ENCODE measurements at regions not wholly inside any gene's neighbourhood (a gene's known extent, or its start where the extent isn't known, plus 50 kb on each side); places are given as distances from the start of the nearest gene placed in this dataset.

- Histone ChIP-seq H3K4me3 (replicated peaks in 1 of 3; ENCODE audit: insufficient read depth in 1 of 3, low read depth in 2 of 3, low read length in 3 of 3) (no peak overlapping the region), H3K79me2 (ENCODE audit: insufficient read depth, low read length) (no peaks in the 10 kb centered on the region), H3K36me3 (replicated peaks in 1 of 2; ENCODE audit: control insufficient read depth in 1 of 2, insufficient read depth in 2 of 2, low read length in 2 of 2) (no peaks in the 10 kb centered on the region), H3K27me3 (ENCODE audit: control insufficient read depth in 1 of 2, insufficient read depth in 2 of 2, low read length in 2 of 2) (no peaks in the 10 kb centered on the region), H3K4me1 (ENCODE audit: insufficient read depth, low read length) (no peaks in the 10 kb centered on the region), H4K20me1 (ENCODE audit: insufficient read depth, low read length) (no peaks in the 10 kb centered on the region), H3K27ac (ENCODE audit: extremely low read length, insufficient read depth, low read length) (no peak overlapping the region), H2AFZ (ENCODE audit: low read length) (no peak overlapping the region), H3K4me2 (ENCODE audit: low read depth, low read length) (no peak overlapping the region), H3K9ac (ENCODE audit: insufficient read depth, low read depth, low read length) (no peak overlapping the region), H3K9me3 (ENCODE audit: low read length) (peaks cover 39% of the 10 kb centered on the region)
- DNase-seq (ENCODE audit: low spot score), result no peak
- in situ Hi-C loops (cut with HindIII; ENCODE audit: extremely low pct_ligation_motif_present, low pct_unique_long_range_greater_than_20kb) (no loop called here), intact Hi-C loops (cut with micrococcal nuclease; ENCODE audit: unreplicated experiment) (no loop called here)
- BruUV-seq (replicated peaks), result no TSS peak
- WGBS (ENCODE audit: low lambda C conversion rate), result under 1% methylated on average over 5 of the region's 5 CpGs
- ChIA-PET POLR2A (no interaction called here), CTCF (ENCODE audit: low intra/inter-chr PET ratio, low total read pairs) (no interaction called here)
- FAIRE-seq, result no peak
- no peak for ATAC-seq
- TF ChIP-seq JUND (CRISPR knock-in tag; IDR thresholded peaks at IDR 0.05) (no peak), SKI (IDR thresholded peaks at IDR 0.05; ENCODE audit: partially characterized antibody) (no peak), JDP2 (CRISPR knock-in tag; IDR thresholded peaks at IDR 0.05; ENCODE audit: borderline replicate concordance) (no peak), MBD4 (IDR thresholded peaks at IDR 0.05; ENCODE audit: borderline replicate concordance, low read length) (no peak), ZBTB7A (CRISPR knock-in tag; IDR thresholded peaks at IDR 0.05) (no peak)
- TF ChIP-seq, protein P1, sequence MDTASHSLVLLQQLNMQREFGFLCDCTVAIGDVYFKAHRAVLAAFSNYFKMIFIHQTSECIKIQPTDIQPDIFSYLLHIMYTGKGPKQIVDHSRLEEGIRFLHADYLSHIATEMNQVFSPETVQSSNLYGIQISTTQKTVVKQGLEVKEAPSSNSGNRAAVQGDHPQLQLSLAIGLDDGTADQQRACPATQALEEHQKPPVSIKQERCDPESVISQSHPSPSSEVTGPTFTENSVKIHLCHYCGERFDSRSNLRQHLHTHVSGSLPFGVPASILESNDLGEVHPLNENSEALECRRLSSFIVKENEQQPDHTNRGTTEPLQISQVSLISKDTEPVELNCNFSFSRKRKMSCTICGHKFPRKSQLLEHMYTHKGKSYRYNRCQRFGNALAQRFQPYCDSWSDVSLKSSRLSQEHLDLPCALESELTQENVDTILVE (CRISPR knock-in tag; IDR thresholded peaks at IDR 0.05), result no peak
Measured at GRCh38 chr4:43163101-43163792, 270.7 kb downstream of the GRXCR1 start.

- in situ Hi-C loops (cut with HindIII; ENCODE audit: extremely low pct_ligation_motif_present, low pct_unique_long_range_greater_than_20kb), result no loop called here
- intact Hi-C loops (cut with micrococcal nuclease; ENCODE audit: unreplicated experiment), result no loop called here
- ChIA-PET CTCF (ENCODE audit: low intra/inter-chr PET ratio, low total read pairs) (no interaction called here), POLR2A (no interaction called here)
- 0 out of 2 replicates have a peak, but pooled peaks have one; percentile 33 for TF ChIP-seq USF2 (IDR thresholded peaks at IDR 0.05; ENCODE audit: low read depth, low read length)
- TF ChIP-seq USF2 (CRISPR knock-in tag; IDR thresholded peaks at IDR 0.05; ENCODE audit: borderline replicate concordance), result no peak
- no peak for TF ChIP-seq MYPOP (CRISPR knock-in tag; IDR thresholded peaks at IDR 0.05)
- peak; percentile 71; the same call in 1 of the 2 replicates for TF ChIP-seq RAD51 (IDR thresholded peaks at IDR 0.05; ENCODE audit: borderline replicate concordance)
- TF ChIP-seq DNMT1 (CRISPR knock-in tag; IDR thresholded peaks at IDR 0.05), result no peak
- FAIRE-seq (no peak), ATAC-seq (no peak), DNase-seq (ENCODE audit: low spot score) (no peak)
- Histone ChIP-seq H2AFZ (ENCODE audit: low read length) (no peak overlapping the region), H3K4me2 (ENCODE audit: low read depth, low read length) (no peak overlapping the region), H3K9me3 (ENCODE audit: low read length) (peaks cover 21% of the 10 kb centered on the region), H3K4me3 (replicated peaks in 1 of 3; ENCODE audit: insufficient read depth in 1 of 3, low read depth in 2 of 3, low read length in 3 of 3) (no peak overlapping the region), H3K27me3 (ENCODE audit: control insufficient read depth in 1 of 2, insufficient read depth in 2 of 2, low read length in 2 of 2) (no peaks in the 10 kb centered on the region; a peak in 1 of 5 replicates), H3K79me2 (ENCODE audit: insufficient read depth, low read length) (no peaks in the 10 kb centered on the region), H3K4me1 (ENCODE audit: insufficient read depth, low read length) (no peaks in the 10 kb centered on the region), H3K36me3 (replicated peaks in 1 of 2; ENCODE audit: control insufficient read depth in 1 of 2, insufficient read depth in 2 of 2, low read length in 2 of 2) (no peaks in the 10 kb centered on the region), H4K20me1 (ENCODE audit: insufficient read depth, low read length) (no peaks in the 10 kb centered on the region), H3K27ac (ENCODE audit: extremely low read length, insufficient read depth, low read length) (no peak overlapping the region), H3K9ac (ENCODE audit: insufficient read depth, low read depth, low read length) (no peak overlapping the region)
- no TSS peak for BruUV-seq (replicated peaks)
- WGBS (ENCODE audit: low lambda C conversion rate), result 26% methylated on average over 4 of the region's 4 CpGs
Measured at GRCh38 chr4:43189741-43190140, 297.2 kb downstream of the GRXCR1 start.

All from HepG2 (cell line).